Gastrocnemius medialis (tissue), 4 donors: ENCODE measurements at regions not wholly inside any gene's neighbourhood (a gene's known extent, or its start where the extent isn't known, plus 50 kb on each side); places are given as distances from the start of the nearest gene placed in this dataset.

Experiments used
- POLR2A ChIP-seq, 2 donors: fragments of 450-650 bp; IDR thresholded peaks; one replicate each; pipeline ENCODE4 v1.6.1; 2017; ENCODE audit warnings: antibody characterized with exemption in 2 of 2, mild to moderate bottlenecking in 2 of 2, moderate library complexity in 2 of 2
- TF ChIP-seq, protein P1 (sequence below), 5 experiments: fragments of 450-650 bp in 3 of 5; fragments of 200-600 bp in 2 of 5; sonication (generic) in 2 of 5; IDR thresholded peaks in 4 of 5; conservative IDR thresholded peaks in 1 of 5; 1 replicate in 4 of 5; 2 replicates in 1 of 5; pipeline ENCODE4 v1.5.1; 2016 to 2019; ENCODE audit warnings: antibody characterized with exemption in 5 of 5, mild to moderate bottlenecking in 3 of 5, moderate library complexity in 3 of 5

DNA sequence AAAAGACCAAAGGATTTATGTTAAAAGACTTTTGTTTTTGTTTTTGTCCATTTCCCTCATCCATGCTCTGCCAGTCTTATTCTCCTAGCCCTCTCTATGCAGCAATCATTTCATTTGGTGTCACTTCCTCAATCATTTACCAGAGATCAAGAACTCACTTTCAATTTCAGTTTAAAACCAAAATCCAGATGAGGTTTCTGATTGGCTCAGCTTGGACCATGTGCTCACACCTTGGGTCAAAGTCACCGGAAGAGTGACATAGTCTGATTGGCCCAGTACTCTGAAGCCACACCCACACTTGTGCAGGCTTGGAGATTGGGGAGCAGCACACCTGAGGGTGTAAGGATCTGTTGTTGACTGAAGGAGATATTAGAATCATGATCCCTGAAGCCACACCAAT, 79.6 kb downstream of the TLR4 start:
- TF ChIP-seq, protein P1, sequence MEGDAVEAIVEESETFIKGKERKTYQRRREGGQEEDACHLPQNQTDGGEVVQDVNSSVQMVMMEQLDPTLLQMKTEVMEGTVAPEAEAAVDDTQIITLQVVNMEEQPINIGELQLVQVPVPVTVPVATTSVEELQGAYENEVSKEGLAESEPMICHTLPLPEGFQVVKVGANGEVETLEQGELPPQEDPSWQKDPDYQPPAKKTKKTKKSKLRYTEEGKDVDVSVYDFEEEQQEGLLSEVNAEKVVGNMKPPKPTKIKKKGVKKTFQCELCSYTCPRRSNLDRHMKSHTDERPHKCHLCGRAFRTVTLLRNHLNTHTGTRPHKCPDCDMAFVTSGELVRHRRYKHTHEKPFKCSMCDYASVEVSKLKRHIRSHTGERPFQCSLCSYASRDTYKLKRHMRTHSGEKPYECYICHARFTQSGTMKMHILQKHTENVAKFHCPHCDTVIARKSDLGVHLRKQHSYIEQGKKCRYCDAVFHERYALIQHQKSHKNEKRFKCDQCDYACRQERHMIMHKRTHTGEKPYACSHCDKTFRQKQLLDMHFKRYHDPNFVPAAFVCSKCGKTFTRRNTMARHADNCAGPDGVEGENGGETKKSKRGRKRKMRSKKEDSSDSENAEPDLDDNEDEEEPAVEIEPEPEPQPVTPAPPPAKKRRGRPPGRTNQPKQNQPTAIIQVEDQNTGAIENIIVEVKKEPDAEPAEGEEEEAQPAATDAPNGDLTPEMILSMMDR (IDR thresholded peaks at IDR 0.05 in 4 of 5, conservative IDR thresholded peaks at IDR 0.05 in 1 of 5), result no peak
- TF ChIP-seq POLR2A (IDR thresholded peaks at IDR 0.05), result no peak
